22Rv1 (cell line): ENCODE measurements at regions not wholly inside any gene's neighbourhood (a gene's known extent, or its start where the extent isn't known, plus 50 kb on each side); places are given as distances from the start of the nearest gene placed in this dataset.

Experiments
- H3K27ac ChIP-seq: fragments of 450-650 bp; 2 replicates; pipeline ENCODE4 v1.5.1; 2017
- CTCF ChIP-seq: fragments of 450-650 bp; IDR thresholded peaks from 2 replicates; pipeline ENCODE4 v1.5.1; 2017; ENCODE audit warnings: mild to moderate bottlenecking
- ZFX ChIP-seq: fragments of 450-650 bp; IDR thresholded peaks from 2 replicates; pipeline ENCODE4 v1.6.1; 2017; ENCODE audit warnings: antibody characterized with exemption, borderline replicate concordance

- TF ChIP-seq CTCF = no peak
- TF ChIP-seq ZFX = no peak
- H3K27ac ChIP-seq = no peak overlapping the region
Measured at GRCh38 chr6:44590471-44590870, 203.0 kb downstream of the CDC5L start.

GRCh38 chr6:44593539-44593944 is 206.0 kb downstream of the CDC5L start:
- no peak overlapping the region for H3K27ac ChIP-seq
- TF ChIP-seq ZFX = no peak
- peak; percentile 83 for TF ChIP-seq CTCF

- H3K27ac ChIP-seq = no peak overlapping the region
- TF ChIP-seq CTCF = no peak
- TF ChIP-seq ZFX = no peak
Measured at GRCh38 chr6:44594481-44594880, 207.0 kb downstream of the CDC5L start.

GRCh38 chr6:44598679-44599078 is 211.2 kb downstream of the CDC5L start:
- no peak for TF ChIP-seq CTCF
- no peak for TF ChIP-seq ZFX
- H3K27ac ChIP-seq = no peak overlapping the region

- H3K27ac ChIP-seq = no peak overlapping the region
- TF ChIP-seq CTCF = no peak
- TF ChIP-seq ZFX = no peak
Measured at GRCh38 chr6:44599672-44600071, 212.2 kb downstream of the CDC5L start.

GRCh38 chr6:44603044-44603686 is 215.7 kb downstream of the CDC5L start:
- TF ChIP-seq CTCF = no peak
- TF ChIP-seq ZFX = no peak
- H3K27ac ChIP-seq = no peak overlapping the region

- H3K27ac ChIP-seq = no peak overlapping the region
- TF ChIP-seq CTCF (no peak), ZFX (no peak)
Measured at GRCh38 chr6:44606504-44606903, 219.0 kb downstream of the CDC5L start.
